AG10803 (cell line): ENCODE measurements at regions not wholly inside any gene's neighbourhood (a gene's known extent, or its start where the extent isn't known, plus 50 kb on each side); places are given as distances from the start of the nearest gene placed in this dataset.

Source experiments
- DNase-seq: peaks from one replicate; pipeline ENCODE4 v3.0.0; 2010; ENCODE audit warnings: low read depth
- H3K4me3 ChIP-seq: 2 replicates; pipeline ENCODE4 v1.5.1; 2011; ENCODE audit warnings: mild to moderate bottlenecking, low read length, control low read depth
- CTCF ChIP-seq: conservative IDR thresholded peaks from 2 replicates; pipeline ENCODE4 v1.5.1; 2011; ENCODE audit warnings: mild to moderate bottlenecking, low read length, control low read depth, inconsistent platforms

- no peak overlapping the region for H3K4me3 ChIP-seq
- peak; percentile 94 for DNase-seq
- TF ChIP-seq CTCF: no peak
These were observed 175.7 kb upstream of the MXRA5 start for GRCh38 chrX:3522101-3522650.

GRCh38 chrX:3521396-3521795, 174.9 kb upstream of the MXRA5 start:
- no peak for TF ChIP-seq CTCF
- peak; percentile 74 for DNase-seq
- H3K4me3 ChIP-seq: no peak overlapping the region

- TF ChIP-seq CTCF: no peak
These were observed 174.5 kb upstream of the MXRA5 start for GRCh38 chrX:3520982-3521381.

GRCh38 chrX:3520458-3520857, 174.0 kb upstream of the MXRA5 start:
- TF ChIP-seq CTCF: no peak
- DNase-seq: peak; percentile 52
- H3K4me3 ChIP-seq: no peak overlapping the region

More at GRCh38 chrX:3520982-3521381, 174.5 kb upstream of the MXRA5 start:
- peak; percentile 82 for DNase-seq
- H3K4me3 ChIP-seq: no peak overlapping the region

- peak; percentile 84 for DNase-seq
- H3K4me3 ChIP-seq: peak overlapping the region; percentile 29; the same call in 1 of the 2 replicates
These were observed 172.9 kb upstream of the MXRA5 start for GRCh38 chrX:3519384-3519783.

GRCh38 chrX:3518870-3519269, 172.4 kb upstream of the MXRA5 start:
- DNase-seq: peak; percentile 96
- H3K4me3 ChIP-seq: peak overlapping the region; percentile 29; the same call in 1 of the 2 replicates

GRCh38 chrX:3516051-3516541, 169.6 kb upstream of the MXRA5 start:
- DNase-seq: peak; percentile 75
- no peak overlapping the region for H3K4me3 ChIP-seq
- no peak for TF ChIP-seq CTCF

More at GRCh38 chrX:3518870-3519269, 172.4 kb upstream of the MXRA5 start:
- TF ChIP-seq CTCF: no peak
